SK-N-SH (cell line): ENCODE measurements at regions not wholly inside any gene's neighbourhood (a gene's known extent, or its start where the extent isn't known, plus 50 kb on each side); places are given as distances from the start of the nearest gene placed in this dataset.

Experiments
- CTCF ChIA-PET: fragments of 300-600, 350-600 bp; formaldehyde crosslinking; extraction: SDS; loops from one replicate; lab custom pipeline; 2021; lab: Yijun Ruan, JAX
- POLR2A ChIA-PET: fragments of 350-600 bp; sonication (Branson Sonifier 250); formaldehyde crosslinking; extraction: SDS; loops from one replicate; lab custom pipeline; 2020; ENCODE audit warnings: antibody characterized with exemption, inconsistent platforms; lab: Yijun Ruan, JAX
- DNase-seq: peaks from one replicate; pipeline ENCODE4 v3.0.0; 2012
- H2AFZ ChIP-seq: fragments of 200-600 bp; sonication (generic); 2 replicates; pipeline ENCODE4 v1.8.1; 2016; ENCODE audit warnings: antibody characterized with exemption, mild to moderate bottlenecking, low read depth
- H3F3A ChIP-seq: fragments of 200-600 bp; sonication (generic); replicated peaks from 2 replicates; pipeline ENCODE3; 2016; ENCODE audit warnings: antibody characterized with exemption, mild to moderate bottlenecking; ENCODE audit not compliant: insufficient read depth
- H3K27ac ChIP-seq, 2 experiments: fragments of 200-500 bp in 1 of 2; fragments of 200-600 bp in 1 of 2; sonication (Bioruptor generic) in 1 of 2; sonication (generic), shearing (Covaris generic) in 1 of 2; 2 replicates each; pipeline versions ENCODE4 v1.5.1 to v1.6.1; 2014 to 2016; ENCODE audit warnings: low read depth in 2 of 2, inconsistent platforms in 1 of 2, low read length in 1 of 2, mild to moderate bottlenecking in 1 of 2, mixed read lengths in 1 of 2
- H3K27me3 ChIP-seq: fragments of 200-600 bp; sonication (generic), shearing (Covaris generic); 2 replicates; pipeline ENCODE4 v1.6.1; 2016; ENCODE audit warnings: mixed run types; ENCODE audit not compliant: insufficient read depth
- H3K36me3 ChIP-seq, 2 experiments: fragments of 200-500 bp in 1 of 2; fragments of 200-600 bp in 1 of 2; sonication (Bioruptor generic) in 1 of 2; sonication (generic) in 1 of 2; replicated peaks in 1 of 2; 2 replicates each; pipeline versions ENCODE3 to v1.5.1; 2014 to 2016; ENCODE audit warnings: low read length in 1 of 2, mild to moderate bottlenecking in 1 of 2; ENCODE audit not compliant: insufficient read depth in 2 of 2, control insufficient read depth in 1 of 2
- H3K4me1 ChIP-seq, 2 experiments: fragments of 200-500 bp in 1 of 2; fragments of 200-600 bp in 1 of 2; sonication (Bioruptor generic) in 1 of 2; sonication (generic), shearing (Covaris generic) in 1 of 2; 2 replicates each; pipeline versions ENCODE4 v1.5.1 to v1.6.1; 2014 to 2016; ENCODE audit warnings: low read depth in 1 of 2, low read length in 1 of 2, mixed run types in 1 of 2; ENCODE audit not compliant: insufficient read depth in 2 of 2, control insufficient read depth in 1 of 2
- H3K4me2 ChIP-seq: fragments of 200-600 bp; sonication (generic), shearing (Covaris generic); 2 replicates; pipeline ENCODE4 v1.6.1; 2017; ENCODE audit warnings: mixed run types
- H3K4me3 ChIP-seq, 2 experiments: fragments of 200-500 bp in 1 of 2; fragments of 200-600 bp in 1 of 2; sonication (Bioruptor generic) in 1 of 2; sonication (generic), shearing (Covaris generic) in 1 of 2; 2 replicates each; pipeline versions ENCODE4 v1.5.1 to v1.8.1; 2014 to 2016; ENCODE audit warnings: low read depth in 2 of 2, inconsistent platforms in 1 of 2, low read length in 1 of 2, mild to moderate bottlenecking in 1 of 2, mixed read lengths in 1 of 2, moderate library complexity in 1 of 2
- H3K79me2 ChIP-seq: fragments of 200-600 bp; sonication (generic); 2 replicates; pipeline ENCODE4 v1.8.1; 2017; ENCODE audit warnings: mild to moderate bottlenecking; ENCODE audit not compliant: insufficient read depth
- H3K9ac ChIP-seq: fragments of 200-600 bp; sonication (generic); 2 replicates; pipeline ENCODE4 v1.6.1; 2017; ENCODE audit warnings: mixed run types
- H3K9me2 ChIP-seq: fragments of 200-600 bp; sonication (generic); 2 replicates; pipeline ENCODE4 v1.6.1; 2017; ENCODE audit warnings: mixed run types
- H3K9me3 ChIP-seq: fragments of 200-600 bp; sonication (generic); 2 replicates; pipeline ENCODE4 v1.6.1; 2017; ENCODE audit warnings: mixed run types, mild to moderate bottlenecking, moderate library complexity
- H4K20me1 ChIP-seq: fragments of 200-600 bp; sonication (generic); 2 replicates; pipeline ENCODE4 v1.6.1; 2017; ENCODE audit warnings: mild to moderate bottlenecking, mixed run types; ENCODE audit not compliant: insufficient read depth
- CHD2 ChIP-seq: fragments of 150-350 bp; IDR thresholded peaks from 2 replicates; pipeline ENCODE4 v1.6.1; 2018; ENCODE audit warnings: low read length; ENCODE audit not compliant: partially characterized antibody
- EP300 ChIP-seq, 2 experiments: IDR thresholded peaks; 2 replicates each; pipeline versions ENCODE4 v1.4.0 to v1.6.1; 2012; ENCODE audit warnings: borderline replicate concordance in 1 of 2, low read depth in 1 of 2, low read length in 1 of 2
- FOXJ3 ChIP-seq: sonication (generic); formaldehyde crosslinking; IDR thresholded peaks from 2 replicates; pipeline ENCODE4 v1.5.1; 2020; ENCODE audit warnings: mild to moderate bottlenecking, missing genetic modification reagents
- FOXM1 ChIP-seq: IDR thresholded peaks from 2 replicates; pipeline ENCODE4 v1.4.0; 2012; ENCODE audit warnings: low read depth, mild to moderate bottlenecking
- GATA2 ChIP-seq: sonication (generic); formaldehyde crosslinking; IDR thresholded peaks from 2 replicates; pipeline ENCODE4 v1.5.0; 2020; ENCODE audit warnings: mild to moderate bottlenecking, missing genetic modification reagents
- IRF3 ChIP-seq: fragments of 150-350 bp; IDR thresholded peaks from 2 replicates; pipeline ENCODE4 v1.6.1; 2016; ENCODE audit warnings: mild to moderate bottlenecking, low read depth, low read length
- MAX ChIP-seq: IDR thresholded peaks from 2 replicates; pipeline ENCODE4 v1.4.0; 2012; ENCODE audit warnings: low read depth
- MXI1 ChIP-seq: IDR thresholded peaks from 2 replicates; pipeline ENCODE4 v1.6.1; 2012; ENCODE audit warnings: mild to moderate bottlenecking, low read depth, low read length, improper control_type of control experiment
- NFIC ChIP-seq: IDR thresholded peaks from 2 replicates; pipeline ENCODE4 v1.4.0; 2012; ENCODE audit warnings: borderline replicate concordance
- POLR2AphosphoS5 ChIP-seq: IDR thresholded peaks from 2 replicates; pipeline ENCODE4 v1.6.1; 2012; ENCODE audit warnings: low read depth, low read length
- RCOR1 ChIP-seq: fragments of 150-350 bp; IDR thresholded peaks from 2 replicates; pipeline ENCODE4 v1.6.1; 2017; ENCODE audit warnings: antibody characterized with exemption, low read length
- REST ChIP-seq: IDR thresholded peaks from 2 replicates; pipeline ENCODE4 v1.6.1; 2012; ENCODE audit warnings: mild to moderate bottlenecking, low read depth, low read length, moderate library complexity
- SIN3A ChIP-seq: IDR thresholded peaks from 2 replicates; pipeline ENCODE4 v1.6.1; 2012; ENCODE audit warnings: low read depth, mild to moderate bottlenecking, low read length, moderate library complexity, borderline replicate concordance
- SMC3 ChIP-seq: IDR thresholded peaks from 2 replicates; pipeline ENCODE4 v1.6.1; 2012; ENCODE audit warnings: low read depth, low read length, improper control_type of control experiment
- TAF1 ChIP-seq: IDR thresholded peaks from 2 replicates; pipeline ENCODE4 v1.6.1; 2012; ENCODE audit warnings: low read depth, mild to moderate bottlenecking, low read length, moderate library complexity, borderline replicate concordance
- TCF12 ChIP-seq: IDR thresholded peaks from 2 replicates; pipeline ENCODE4 v1.4.0; 2012
- USF1 ChIP-seq: IDR thresholded peaks from 2 replicates; pipeline ENCODE4 v1.4.0; 2012; ENCODE audit warnings: low read depth, borderline replicate concordance
- YY1 ChIP-seq: IDR thresholded peaks from 2 replicates; pipeline ENCODE4 v1.4.0; 2012; ENCODE audit warnings: low read depth, mild to moderate bottlenecking
- ZBTB33 ChIP-seq: IDR thresholded peaks from 2 replicates; pipeline ENCODE4 v1.4.0; 2012; ENCODE audit warnings: low read depth, borderline replicate concordance
- WGBS: methylation state at CpG from one replicate; pipeline ENCODE4 v1.1.6; 2017; ENCODE audit warnings: low lambda C conversion rate; 5-methylcytosine and 5-hydroxymethylcytosine counted together

- H4K20me1 ChIP-seq: no peaks in the 10 kb centered on the region
- H2AFZ ChIP-seq: no peak overlapping the region
- H3K9me3 ChIP-seq: no peaks in the 10 kb centered on the region
- H3K27ac ChIP-seq: no peak overlapping the region
- no peaks in the 10 kb centered on the region for H3K79me2 ChIP-seq
- no peak for TF ChIP-seq NFIC
- no peak for TF ChIP-seq TAF1
- no peak for TF ChIP-seq YY1
- TF ChIP-seq ZBTB33: no peak
- no peak for TF ChIP-seq MXI1
- TF ChIP-seq EP300 (IDR thresholded peaks at IDR 0.05; ENCODE audit: borderline replicate concordance in 1 of 2, low read depth in 1 of 2, low read length in 1 of 2): no peak
- no peak for TF ChIP-seq SIN3A
- no peak for TF ChIP-seq RCOR1
- no peaks in the 10 kb centered on the region for H3K9me2 ChIP-seq
- ChIA-PET CTCF (no interaction called here), POLR2A (no interaction called here)
- no peaks in the 10 kb centered on the region for H3K36me3 ChIP-seq
- H3K4me2 ChIP-seq: no peak overlapping the region
- no peaks in the 10 kb centered on the region for H3K4me1 ChIP-seq
- no peak for DNase-seq
- H3K27me3 ChIP-seq: peaks cover 17% of the 10 kb centered on the region; the same call in 1 of the 2 replicates
- H3K4me3 ChIP-seq: no peak overlapping the region
- H3K9ac ChIP-seq: no peak overlapping the region
- no peaks in the 10 kb centered on the region for H3F3A ChIP-seq
- 14% methylated on average over 8 of the region's 8 CpGs for WGBS
These were observed 318.1 kb upstream of the IGF1R start for GRCh38 chr15:98330258-98330657.

- Histone ChIP-seq H3K4me1 (no peaks in the 10 kb centered on the region), H3K9ac (no peak overlapping the region), H3K9me2 (no peaks in the 10 kb centered on the region), H3K27ac (no peak overlapping the region), H3K9me3 (no peaks in the 10 kb centered on the region), H3F3A (no peaks in the 10 kb centered on the region), H4K20me1 (no peaks in the 10 kb centered on the region), H3K36me3 (no peaks in the 10 kb centered on the region), H3K4me3 (no peak overlapping the region), H3K79me2 (no peaks in the 10 kb centered on the region), H2AFZ (no peak overlapping the region), H3K27me3 (peaks cover 17% of the 10 kb centered on the region; the same call in 1 of the 2 replicates), H3K4me2 (no peak overlapping the region)
- no peak for DNase-seq
- TF ChIP-seq MXI1: no peak
- no peak for TF ChIP-seq CHD2
- no peak for TF ChIP-seq SIN3A
- no peak for TF ChIP-seq FOXJ3 (CRISPR knock-in tag)
- TF ChIP-seq REST: no peak
- no peak for TF ChIP-seq MAX
- no peak for TF ChIP-seq USF1
- TF ChIP-seq FOXM1: no peak
- no peak for TF ChIP-seq POLR2AphosphoS5
- no peak for TF ChIP-seq YY1
- TF ChIP-seq GATA2 (CRISPR knock-in tag): no peak
- no peak for TF ChIP-seq SMC3
- no peak for TF ChIP-seq TCF12
- TF ChIP-seq IRF3: no peak
- TF ChIP-seq NFIC: no peak
- POLR2A ChIA-PET: no interaction called here
- CTCF ChIA-PET: no interaction called here
- 0% methylated on average over 9 of the region's 10 CpGs for WGBS
These were observed 317.5 kb upstream of the IGF1R start for GRCh38 chr15:98330692-98331435.
